OCI-LY1 (cell line): ENCODE measurements at regions not wholly inside any gene's neighbourhood (a gene's known extent, or its start where the extent isn't known, plus 50 kb on each side); places are given as distances from the start of the nearest gene placed in this dataset.
"Not testable (repeated sequence)": the region's sequence is repeated elsewhere in the genome, so short reads cannot be mapped to it uniquely, and the experiment has no call there.

Source experiments
- H2AFZ ChIP-seq: fragments of 200-600 bp; sonication (generic), shearing (Covaris generic); 2 replicates; pipeline ENCODE4 v1.6.0; 2014; ENCODE audit warnings: antibody characterized with exemption, mild to moderate bottlenecking, low read length
- H3F3A ChIP-seq: fragments of 200-600 bp; sonication (generic), shearing (Covaris generic); 2 replicates; pipeline ENCODE4 v1.6.0; 2014; ENCODE audit warnings: mild to moderate bottlenecking, antibody characterized with exemption, low read length, moderate library complexity; ENCODE audit not compliant: insufficient read depth
- H3K27ac ChIP-seq: fragments of 200-600 bp; sonication (generic); 2 replicates; pipeline ENCODE4 v1.5.1; 2014; ENCODE audit warnings: low read length, mixed run types, mild to moderate bottlenecking, low read depth; ENCODE audit not compliant: poor library complexity, severe bottlenecking
- H3K27me3 ChIP-seq: fragments of 200-600 bp; sonication (generic); 2 replicates; pipeline ENCODE4 v1.6.0; 2014; ENCODE audit warnings: antibody characterized with exemption, mild to moderate bottlenecking, low read length, moderate library complexity; ENCODE audit not compliant: insufficient read depth
- H3K36me3 ChIP-seq: fragments of 200-600 bp; sonication (generic); 2 replicates; pipeline ENCODE4 v1.6.1; 2014; ENCODE audit warnings: mild to moderate bottlenecking, antibody characterized with exemption, low read length, moderate library complexity, mixed read lengths; ENCODE audit not compliant: insufficient read depth
- H3K4me1 ChIP-seq: fragments of 200-600 bp; sonication (generic); 2 replicates; pipeline ENCODE4 v1.5.1; 2014; ENCODE audit warnings: mild to moderate bottlenecking, low read length, moderate library complexity; ENCODE audit not compliant: insufficient read depth, severe bottlenecking
- H3K4me2 ChIP-seq: fragments of 200-600 bp; sonication (generic), shearing (Covaris generic); 2 replicates; pipeline ENCODE4 v1.6.1; 2014; ENCODE audit warnings: low read length
- H3K4me3 ChIP-seq: fragments of 200-600 bp; sonication (generic); 2 replicates; pipeline ENCODE4 v1.5.1; 2014; ENCODE audit warnings: low read length, low read depth, mild to moderate bottlenecking, mixed read lengths; ENCODE audit not compliant: poor library complexity, severe bottlenecking
- H3K79me2 ChIP-seq: fragments of 200-600 bp; shearing (Covaris generic); 2 replicates; pipeline ENCODE4 v1.6.1; 2016; ENCODE audit warnings: mixed run types, low read length, mixed read lengths; ENCODE audit not compliant: insufficient read depth
- H3K9ac ChIP-seq: fragments of 200-600 bp; sonication (generic), shearing (Covaris generic); 2 replicates; pipeline ENCODE4 v1.6.1; 2014; ENCODE audit warnings: mild to moderate bottlenecking, low read length, mixed read lengths
- H3K9me2 ChIP-seq: fragments of 200-600 bp; sonication (generic), shearing (Covaris generic); 2 replicates; pipeline ENCODE4 v1.6.1; 2014; ENCODE audit warnings: low read depth, mild to moderate bottlenecking, low read length, mixed read lengths
- H3K9me3 ChIP-seq: fragments of 200-600 bp; shearing (Covaris generic); 2 replicates; pipeline ENCODE4 v1.6.1; 2014; ENCODE audit warnings: low read length, mixed read lengths
- H4K20me1 ChIP-seq: fragments of 200-600 bp; sonication (generic), shearing (Covaris generic); 2 replicates; pipeline ENCODE4 v1.6.0; 2016; ENCODE audit warnings: mild to moderate bottlenecking, low read length; ENCODE audit not compliant: insufficient read depth
- EZH2 ChIP-seq: fragments of 200-600 bp; sonication (generic), shearing (Covaris generic); IDR thresholded peaks from 2 replicates; pipeline ENCODE4 v1.8.0; 2017; ENCODE audit warnings: borderline replicate concordance, mixed run types, mild to moderate bottlenecking, antibody characterized with exemption, low read length, moderate library complexity, mixed read lengths
- TF ChIP-seq, protein P1 (sequence below): fragments of 200-600 bp; sonication (generic), shearing (Covaris generic); IDR thresholded peaks from 2 replicates; pipeline ENCODE4 v1.5.1; 2017; ENCODE audit warnings: mild to moderate bottlenecking, antibody characterized with exemption, low read length, moderate library complexity, mixed read lengths

- no peak overlapping the region for H3K27ac ChIP-seq
- TF ChIP-seq EZH2 = no peak
- TF ChIP-seq, protein P1, sequence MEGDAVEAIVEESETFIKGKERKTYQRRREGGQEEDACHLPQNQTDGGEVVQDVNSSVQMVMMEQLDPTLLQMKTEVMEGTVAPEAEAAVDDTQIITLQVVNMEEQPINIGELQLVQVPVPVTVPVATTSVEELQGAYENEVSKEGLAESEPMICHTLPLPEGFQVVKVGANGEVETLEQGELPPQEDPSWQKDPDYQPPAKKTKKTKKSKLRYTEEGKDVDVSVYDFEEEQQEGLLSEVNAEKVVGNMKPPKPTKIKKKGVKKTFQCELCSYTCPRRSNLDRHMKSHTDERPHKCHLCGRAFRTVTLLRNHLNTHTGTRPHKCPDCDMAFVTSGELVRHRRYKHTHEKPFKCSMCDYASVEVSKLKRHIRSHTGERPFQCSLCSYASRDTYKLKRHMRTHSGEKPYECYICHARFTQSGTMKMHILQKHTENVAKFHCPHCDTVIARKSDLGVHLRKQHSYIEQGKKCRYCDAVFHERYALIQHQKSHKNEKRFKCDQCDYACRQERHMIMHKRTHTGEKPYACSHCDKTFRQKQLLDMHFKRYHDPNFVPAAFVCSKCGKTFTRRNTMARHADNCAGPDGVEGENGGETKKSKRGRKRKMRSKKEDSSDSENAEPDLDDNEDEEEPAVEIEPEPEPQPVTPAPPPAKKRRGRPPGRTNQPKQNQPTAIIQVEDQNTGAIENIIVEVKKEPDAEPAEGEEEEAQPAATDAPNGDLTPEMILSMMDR = no peak
- H3K4me2 ChIP-seq = no peak overlapping the region
- no peaks in the 10 kb centered on the region for H3K36me3 ChIP-seq
- no peaks in the 10 kb centered on the region for H3K9me2 ChIP-seq
- no peaks in the 10 kb centered on the region for H3F3A ChIP-seq
- H3K79me2 ChIP-seq = no peaks in the 10 kb centered on the region
- no peak overlapping the region for H3K9ac ChIP-seq
- no peaks in the 10 kb centered on the region for H4K20me1 ChIP-seq
- H3K27me3 ChIP-seq = no peaks in the 10 kb centered on the region
- H2AFZ ChIP-seq = no peak overlapping the region
- no peak overlapping the region for H3K4me3 ChIP-seq
- H3K4me1 ChIP-seq = no peaks in the 10 kb centered on the region
- H3K9me3 ChIP-seq = no peaks in the 10 kb centered on the region
Measured at GRCh38 chrX:96102997-96103396, 581.6 kb upstream of the DIAPH2 start.

DNA sequence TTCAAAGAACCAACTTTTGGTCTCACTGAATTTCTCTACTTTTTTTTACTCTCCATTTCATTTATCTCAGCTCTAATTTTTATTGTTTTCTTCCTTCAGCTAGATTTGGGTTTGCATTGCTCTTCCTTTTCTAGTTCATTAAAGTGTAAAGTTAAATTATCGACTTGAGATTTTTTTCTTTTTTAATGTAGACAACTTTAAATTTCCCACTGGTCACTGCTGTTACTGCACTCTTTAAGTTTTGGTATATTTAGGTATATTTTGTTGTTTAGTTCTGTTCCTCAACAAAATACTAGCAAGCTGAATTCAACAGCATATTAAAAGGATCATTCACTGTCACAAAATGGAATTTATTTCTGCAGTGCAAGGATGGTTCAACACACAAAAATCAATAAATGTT is 572.0 kb upstream of the DIAPH2 start:
- H3K9ac ChIP-seq = no peak overlapping the region
- H3K79me2 ChIP-seq = no peaks in the 10 kb centered on the region
- no peaks in the 10 kb centered on the region for H3K9me3 ChIP-seq
- no peak overlapping the region for H3K4me2 ChIP-seq
- H4K20me1 ChIP-seq = no peaks in the 10 kb centered on the region
- H3F3A ChIP-seq = no peaks in the 10 kb centered on the region
- H3K36me3 ChIP-seq = no peaks in the 10 kb centered on the region
- no peaks in the 10 kb centered on the region for H3K4me1 ChIP-seq
- H3K9me2 ChIP-seq = no peaks in the 10 kb centered on the region
- no peak overlapping the region for H3K4me3 ChIP-seq
- H3K27me3 ChIP-seq = no peaks in the 10 kb centered on the region
- no peak for TF ChIP-seq EZH2
- TF ChIP-seq, protein P1 = no peak
- H2AFZ ChIP-seq = no peak overlapping the region
- H3K27ac ChIP-seq = no peak overlapping the region

- H3F3A ChIP-seq = no peaks in the 10 kb centered on the region
- no peak overlapping the region for H3K27ac ChIP-seq
- H3K4me1 ChIP-seq = no peaks in the 10 kb centered on the region
- no peaks in the 10 kb centered on the region for H3K79me2 ChIP-seq
- no peak for TF ChIP-seq EZH2
- TF ChIP-seq, protein P1 = no peak
- H3K4me3 ChIP-seq = no peak overlapping the region
- no peaks in the 10 kb centered on the region for H3K27me3 ChIP-seq
- no peaks in the 10 kb centered on the region for H3K9me2 ChIP-seq
- no peak overlapping the region for H3K4me2 ChIP-seq
- no peaks in the 10 kb centered on the region for H3K36me3 ChIP-seq
- no peak overlapping the region for H3K9ac ChIP-seq
- H4K20me1 ChIP-seq = no peaks in the 10 kb centered on the region
- no peaks in the 10 kb centered on the region for H3K9me3 ChIP-seq
- no peak overlapping the region for H2AFZ ChIP-seq
Measured at GRCh38 chrX:96126182-96126581, 558.5 kb upstream of the DIAPH2 start.

GRCh38 chrX:96128058-96128457 is 556.6 kb upstream of the DIAPH2 start:
- not testable (repeated sequence) for H3K4me2 ChIP-seq, H3K9me3 ChIP-seq, H3K36me3 ChIP-seq, H2AFZ ChIP-seq, H4K20me1 ChIP-seq, H3K4me3 ChIP-seq, H3K4me1 ChIP-seq, H3F3A ChIP-seq, H3K9ac ChIP-seq, H3K27ac ChIP-seq, H3K79me2 ChIP-seq, H3K9me2 ChIP-seq, H3K27me3 ChIP-seq
